ENCODE measurements at regions not wholly inside any gene's neighbourhood (a gene's known extent, or its start where the extent isn't known, plus 50 kb on each side); places are given as distances from the start of the nearest gene placed in this dataset.

GRCh38 chr2:120531863-120532600 is 186.1 kb downstream of the INHBB start:
- Histone ChIP-seq H3K27ac (no peak overlapping the region), H3K4me1 (peaks cover 0 to 5% of the 10 kb centered on the region in 2 donors), H3K4me3 (replicated peaks in 1 of 3) (no peak overlapping the region), H3K27me3 (no peaks in the 10 kb centered on the region), H3K36me3 (no peaks in the 10 kb centered on the region), H3K9me3 (no peaks in the 10 kb centered on the region)
- no peak for DNase-seq
- intact Hi-C loops (cut with DNase I), result no loop called here
- TF ChIP-seq CTCF (IDR thresholded peaks at IDR 0.05) (no peak), POLR2A (IDR thresholded peaks at IDR 0.05) (no peak)
- WGBS, 2 donors, result 60 to 65% methylated on average over 4 of the region's 4 CpGs

- Histone ChIP-seq H3K27ac (no peak overlapping the region), H3K4me3 (replicated peaks in 1 of 3) (no peak overlapping the region), H3K4me1 (no peaks in the 10 kb centered on the region), H3K9me3 (no peaks in the 10 kb centered on the region), H3K27me3 (no peaks in the 10 kb centered on the region), H3K36me3 (no peaks in the 10 kb centered on the region)
- intact Hi-C loops (cut with DNase I), result no loop called here
- 92 to 97% methylated on average over 3 to 8 of the region's 8 CpGs for WGBS, 2 donors
- TF ChIP-seq POLR2A (IDR thresholded peaks at IDR 0.05), result no peak
- TF ChIP-seq CTCF (IDR thresholded peaks at IDR 0.05), result no peak
- DNase-seq, result no peak
These were observed 187.7 kb downstream of the INHBB start for GRCh38 chr2:120533625-120534024.

GRCh38 chr2:120534457-120534856 is 188.5 kb downstream of the INHBB start:
- intact Hi-C loops (cut with DNase I), result no loop called here
- 88 to 98% methylated on average over 3 to 4 of the region's 4 CpGs for WGBS, 2 donors
- no peaks in the 10 kb centered on the region for H3K27me3 ChIP-seq
- no peak overlapping the region for H3K27ac ChIP-seq
- no peak overlapping the region for H3K4me3 ChIP-seq (replicated peaks in 1 of 3)
- no peak for DNase-seq
- TF ChIP-seq CTCF (IDR thresholded peaks at IDR 0.05) (no peak), POLR2A (IDR thresholded peaks at IDR 0.05) (no peak)
- no peaks in the 10 kb centered on the region for H3K4me1 ChIP-seq
- H3K36me3 ChIP-seq, result no peaks in the 10 kb centered on the region
- no peaks in the 10 kb centered on the region for H3K9me3 ChIP-seq

DNA sequence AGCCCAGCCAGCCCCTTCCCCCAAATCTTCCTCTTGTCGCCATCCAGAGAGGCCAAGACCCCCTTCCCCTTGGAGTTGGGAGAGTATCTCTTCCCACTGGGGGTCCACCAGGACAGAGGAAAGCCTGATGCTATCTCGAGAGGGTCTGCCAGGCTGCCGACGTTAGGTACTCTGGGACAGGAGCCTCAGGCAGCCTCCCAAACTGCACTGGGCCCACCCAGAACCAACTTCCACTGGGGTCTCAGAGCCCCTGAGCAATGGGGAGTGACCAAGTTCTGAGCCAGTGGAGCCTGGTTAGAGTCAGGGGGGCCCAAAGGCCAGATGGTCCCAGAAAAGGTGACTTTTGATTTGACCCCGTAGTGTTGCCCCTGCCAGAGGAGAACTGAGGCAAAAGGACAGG is 189.1 kb downstream of the INHBB start:
- intact Hi-C loops (cut with DNase I), result no loop called here
- Histone ChIP-seq H3K36me3 (no peaks in the 10 kb centered on the region), H3K4me1 (peaks cover 0 to 5% of the 10 kb centered on the region in 2 donors), H3K27me3 (no peaks in the 10 kb centered on the region), H3K9me3 (no peaks in the 10 kb centered on the region), H3K4me3 (replicated peaks in 1 of 3) (no peak overlapping the region), H3K27ac (no peak overlapping the region)
- no peak for DNase-seq
- WGBS, 2 donors, result 96 to 97% methylated on average over 3 to 5 of the region's 5 CpGs
- TF ChIP-seq CTCF (IDR thresholded peaks at IDR 0.05), result no peak
- no peak for TF ChIP-seq POLR2A (IDR thresholded peaks at IDR 0.05)

DNA sequence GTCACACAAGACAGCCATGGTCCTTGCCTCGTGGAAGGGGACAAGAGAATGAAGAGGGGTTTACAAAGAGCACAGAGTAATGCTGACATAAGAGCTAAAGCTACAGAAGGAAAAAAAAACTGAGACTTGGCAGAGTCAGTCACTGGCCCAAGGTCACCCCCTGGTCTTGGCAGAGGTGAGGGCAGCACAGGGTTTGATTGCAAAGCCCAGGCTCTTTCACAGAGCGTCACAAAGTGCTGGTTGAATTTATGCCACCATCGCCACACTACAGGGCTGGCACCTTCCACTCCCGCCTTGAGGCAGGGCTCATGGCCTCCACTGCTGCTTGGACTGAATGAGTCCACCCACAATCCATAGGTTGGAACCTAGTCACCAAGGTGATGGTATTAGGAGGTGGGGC is 190.2 kb downstream of the INHBB start:
- H3K27ac ChIP-seq, result no peak overlapping the region
- intact Hi-C loops (cut with DNase I), result no loop called here
- H3K36me3 ChIP-seq, result no peaks in the 10 kb centered on the region
- H3K4me1 ChIP-seq, result peaks cover 0 to 15% of the 10 kb centered on the region in 2 donors
- no peak for DNase-seq
- H3K27me3 ChIP-seq, result no peaks in the 10 kb centered on the region
- WGBS, 2 donors, result 89 to 91% methylated on average over 4 of the region's 4 CpGs
- TF ChIP-seq POLR2A (IDR thresholded peaks at IDR 0.05) (no peak), CTCF (IDR thresholded peaks at IDR 0.05) (no peak)
- no peak overlapping the region for H3K4me3 ChIP-seq (replicated peaks in 1 of 3)
- no peaks in the 10 kb centered on the region for H3K9me3 ChIP-seq
